ENCODE measurements at regions not wholly inside any gene's neighbourhood (a gene's known extent, or its start where the extent isn't known, plus 50 kb on each side); places are given as distances from the start of the nearest gene placed in this dataset.

DNA sequence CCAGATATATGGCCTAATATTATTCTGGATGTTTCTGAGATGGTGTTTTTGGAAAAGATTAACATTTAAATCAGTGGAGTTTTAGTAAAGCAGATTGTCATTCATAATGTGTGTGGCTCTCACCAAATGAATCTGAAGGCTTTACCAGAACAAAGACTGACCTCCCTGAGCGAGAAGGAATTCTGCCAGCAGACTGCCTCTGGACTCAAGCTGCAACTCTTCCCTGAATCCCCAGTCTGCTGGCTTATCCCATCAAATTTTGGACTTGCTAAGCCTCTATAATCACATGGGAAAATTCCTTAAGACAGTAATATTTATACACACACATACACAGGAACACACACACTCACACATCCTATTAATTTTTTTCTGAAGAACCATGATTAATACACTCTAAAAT lies 102.3 kb downstream of the FAM174B start:
- TF ChIP-seq CTCF (IDR thresholded peaks at IDR 0.05) (no peak), POLR2A (IDR thresholded peaks at IDR 0.05) (no peak)
